HG03196 (cell line): ENCODE measurements at regions not wholly inside any gene's neighbourhood (a gene's known extent, or its start where the extent isn't known, plus 50 kb on each side); places are given as distances from the start of the nearest gene placed in this dataset.
"Not testable (repeated sequence)": the region's sequence is repeated elsewhere in the genome, so short reads cannot be mapped to it uniquely, and the experiment has no call there.

Source experiments
- ATAC-seq: cut with Tn5 transposase; IDR thresholded peaks from one replicate; pipeline ENCODE4 v1.9.1; 2021; ENCODE audit not compliant: unreplicated experiment

DNA sequence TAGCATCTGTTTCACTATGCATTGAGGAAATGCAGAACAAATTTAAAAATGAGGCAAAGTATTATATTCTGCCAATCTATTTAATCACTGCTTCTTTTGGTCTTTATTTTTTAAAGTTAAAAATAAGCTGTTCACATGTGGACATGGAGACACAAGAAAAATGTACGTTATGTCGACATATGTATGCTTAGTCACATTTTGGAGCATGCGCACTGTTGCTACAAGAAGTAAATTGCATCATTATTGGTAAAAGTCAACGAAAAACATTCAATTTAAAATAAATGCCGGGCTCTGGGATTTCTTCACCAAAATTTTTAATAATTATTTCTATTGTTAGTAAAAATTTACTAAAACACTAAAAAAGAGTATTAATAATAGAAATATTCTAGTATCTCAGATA lies 876.3 kb upstream of the CTNND2 start:
- no peak for ATAC-seq

DNA sequence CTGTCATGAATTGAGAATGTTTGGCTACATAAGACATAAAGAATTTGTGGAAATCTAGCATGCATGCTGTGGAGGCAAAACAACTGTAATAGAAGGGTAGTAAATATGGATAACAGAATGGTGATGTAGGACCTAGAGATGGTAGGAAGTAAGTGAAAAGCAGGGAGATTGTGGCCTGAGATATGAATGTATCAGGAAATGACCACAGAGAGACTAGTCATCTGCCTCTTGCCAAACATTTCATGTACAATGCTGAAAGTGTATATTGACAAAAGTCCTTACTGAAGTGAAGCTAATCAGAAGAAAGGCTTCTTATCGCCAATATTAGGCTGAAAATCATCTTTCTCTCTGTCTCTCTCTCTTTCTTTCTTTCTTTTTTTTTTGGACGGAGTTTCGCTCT lies 873.1 kb upstream of the CTNND2 start:
- no peak for ATAC-seq

DNA sequence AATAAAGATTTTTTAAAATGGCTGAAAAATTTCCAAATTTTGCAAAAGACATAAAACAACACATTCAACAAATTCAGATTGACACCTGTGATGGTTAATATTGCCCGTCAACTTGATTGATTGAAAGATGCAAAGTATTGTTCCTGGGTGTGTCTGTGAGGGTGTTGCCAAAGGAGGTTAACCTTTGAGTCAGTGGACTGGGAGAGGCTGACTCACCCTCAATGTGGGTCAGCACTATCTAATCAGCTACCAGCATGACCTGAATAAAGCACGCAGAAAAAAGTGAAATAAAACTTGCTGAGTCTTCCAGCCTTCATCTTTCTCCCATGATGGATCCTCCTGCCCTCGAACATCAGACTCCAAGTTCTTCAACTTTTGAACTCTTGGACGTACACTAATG lies 868.0 kb upstream of the CTNND2 start:
- no peak for ATAC-seq

DNA sequence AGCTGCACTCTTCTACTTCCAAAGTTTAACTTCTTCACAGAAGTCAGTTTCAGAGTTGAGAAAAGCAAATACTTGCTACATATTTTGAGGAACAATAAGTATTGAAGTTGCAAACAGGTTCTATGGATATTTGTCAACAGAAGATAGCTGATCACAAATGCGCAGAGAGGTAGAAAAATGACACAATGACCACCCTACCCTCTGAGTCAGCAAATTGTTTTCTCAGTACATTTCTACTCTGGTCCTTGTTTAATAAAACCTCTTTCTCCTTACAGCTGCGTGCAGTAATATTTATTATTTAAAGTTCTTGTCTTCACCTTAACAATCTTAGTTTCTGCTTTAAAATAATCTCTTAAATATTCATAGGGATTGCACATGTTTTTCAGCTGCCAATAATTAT lies 855.1 kb upstream of the CTNND2 start:
- ATAC-seq, result no peak

DNA sequence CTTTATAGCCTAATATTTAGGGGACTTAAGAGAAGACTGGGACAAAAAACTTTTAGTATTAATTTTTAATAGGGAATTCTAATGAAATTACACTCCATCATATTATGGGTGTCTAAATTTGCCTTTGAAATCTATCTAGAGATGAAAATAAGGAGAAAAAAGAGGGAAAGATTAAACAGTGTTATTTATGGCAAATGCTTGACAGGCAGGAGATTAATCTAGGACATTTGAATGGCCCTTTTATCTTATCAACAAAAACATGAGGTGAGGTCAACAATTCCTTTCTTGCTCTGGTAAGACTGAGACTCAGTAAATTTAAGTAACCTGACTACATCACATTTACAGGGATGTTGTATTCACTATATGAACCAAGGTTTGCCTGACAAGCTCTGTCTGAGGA lies 852.8 kb upstream of the CTNND2 start:
- no peak for ATAC-seq

DNA sequence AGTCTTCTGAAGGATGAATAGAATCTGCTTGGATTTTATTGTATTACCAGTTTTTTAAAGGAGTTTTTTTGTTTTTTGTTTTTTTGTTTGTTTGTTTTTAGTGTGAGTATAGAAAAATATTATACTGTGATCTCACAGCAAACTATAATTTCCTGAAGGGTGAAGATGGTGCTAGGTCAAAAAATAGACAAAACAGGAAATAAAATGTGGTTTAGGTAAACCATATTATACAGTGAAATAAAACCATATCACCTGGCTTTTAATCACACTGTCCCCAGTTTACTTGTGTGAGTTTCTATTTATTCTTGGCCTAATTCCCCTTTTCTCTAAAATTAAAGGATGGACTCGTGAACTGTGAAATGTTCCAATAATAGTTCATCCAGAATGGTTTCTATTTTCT lies 841.3 kb upstream of the CTNND2 start:
- no peak for ATAC-seq

DNA sequence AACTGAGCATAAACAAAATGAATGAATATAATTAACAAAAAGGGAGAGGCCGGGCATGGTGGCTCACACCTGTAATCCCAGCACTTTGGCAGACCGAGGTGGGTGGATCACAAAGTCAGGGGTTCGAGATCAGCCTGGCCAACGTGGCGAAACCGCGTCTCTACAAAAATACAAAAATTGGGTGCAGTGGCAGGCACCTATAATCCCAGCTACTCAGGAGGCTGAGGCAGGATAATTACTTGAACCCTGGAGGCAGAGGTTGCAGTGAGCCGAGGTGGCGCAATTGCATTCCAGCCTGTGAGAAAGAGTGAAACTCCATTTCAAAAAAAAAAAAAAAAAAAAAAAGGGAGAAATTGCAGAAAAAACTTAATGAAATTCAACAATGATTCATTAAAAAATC lies 839.3 kb upstream of the CTNND2 start:
- no peak for ATAC-seq

DNA sequence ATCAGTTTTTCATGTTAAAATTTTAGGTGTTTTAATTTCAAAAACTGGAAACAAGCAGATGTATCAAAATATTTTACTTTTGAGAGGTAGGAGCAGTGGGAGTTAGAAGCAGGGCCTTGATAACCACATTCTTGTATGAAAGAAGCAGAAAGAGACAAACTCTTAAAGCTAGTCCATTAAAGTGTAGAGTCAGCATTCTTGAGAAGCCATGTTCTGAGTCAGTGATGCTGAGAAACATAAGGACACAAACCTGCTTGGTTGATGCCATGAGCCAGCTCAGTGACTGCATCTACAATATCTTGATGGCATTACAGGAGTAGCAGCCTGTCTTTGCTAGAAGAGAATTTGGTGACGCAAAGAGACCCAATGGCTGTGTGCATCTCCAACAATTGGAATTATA lies 826.1 kb upstream of the CTNND2 start:
- ATAC-seq, result no peak

DNA sequence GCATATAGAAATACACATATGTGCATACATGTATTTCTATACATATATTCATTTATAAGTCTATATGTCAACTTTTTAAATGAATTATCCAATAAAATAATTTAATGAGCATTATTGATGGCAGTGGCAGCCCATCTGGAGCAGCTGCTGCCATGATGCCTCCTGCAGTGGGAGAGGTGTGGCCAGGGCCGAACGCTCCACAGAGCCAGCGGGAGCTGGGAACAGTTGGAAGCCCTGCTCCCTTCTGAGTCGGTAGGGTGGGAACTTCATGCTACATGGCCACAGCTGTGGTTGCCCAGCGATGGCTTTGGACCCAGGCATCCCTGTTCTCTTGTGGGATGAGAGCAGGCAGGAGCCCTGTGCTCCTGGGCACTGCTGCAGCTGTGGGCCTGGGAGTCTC lies 812.4 kb upstream of the CTNND2 start:
- ATAC-seq, result no peak

DNA sequence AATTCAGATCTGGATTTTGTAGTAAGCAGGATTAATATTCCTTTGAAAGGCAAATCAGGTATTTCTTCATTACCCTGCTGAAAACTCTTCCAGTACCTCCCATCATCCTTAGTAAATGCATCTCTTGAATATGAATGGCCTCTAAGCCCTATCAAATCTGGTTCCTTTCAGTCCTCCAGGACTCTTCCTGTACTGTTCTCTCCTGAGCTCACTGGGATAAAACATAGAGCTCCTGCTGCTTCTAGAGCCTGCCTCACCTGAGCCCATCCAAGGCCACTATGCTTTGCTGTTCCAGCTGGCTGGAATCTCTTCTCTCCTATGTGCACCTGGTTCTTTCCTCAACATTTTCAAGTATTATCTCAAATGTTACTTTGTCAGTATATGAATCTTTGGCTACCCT lies 803.3 kb upstream of the CTNND2 start:
- no peak for ATAC-seq

DNA sequence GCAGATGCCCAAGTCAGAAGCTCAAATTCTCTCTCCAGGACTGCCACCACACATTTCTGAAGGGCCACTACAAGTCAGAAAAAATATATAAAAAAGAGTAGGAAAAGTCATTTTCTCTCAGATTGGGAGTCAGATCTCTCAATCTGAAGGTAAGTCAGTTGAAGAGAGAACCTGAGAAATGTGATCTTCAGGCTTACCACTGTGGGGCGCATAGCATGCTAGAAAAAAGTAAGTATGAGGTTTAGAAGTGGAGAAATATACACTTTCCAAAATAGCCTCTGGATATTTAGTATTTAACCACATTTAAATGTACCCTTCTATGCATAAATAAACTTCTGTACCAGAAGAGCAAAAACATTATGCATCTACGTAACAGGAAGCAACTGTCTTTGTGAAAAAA lies 800.7 kb upstream of the CTNND2 start:
- no peak for ATAC-seq

DNA sequence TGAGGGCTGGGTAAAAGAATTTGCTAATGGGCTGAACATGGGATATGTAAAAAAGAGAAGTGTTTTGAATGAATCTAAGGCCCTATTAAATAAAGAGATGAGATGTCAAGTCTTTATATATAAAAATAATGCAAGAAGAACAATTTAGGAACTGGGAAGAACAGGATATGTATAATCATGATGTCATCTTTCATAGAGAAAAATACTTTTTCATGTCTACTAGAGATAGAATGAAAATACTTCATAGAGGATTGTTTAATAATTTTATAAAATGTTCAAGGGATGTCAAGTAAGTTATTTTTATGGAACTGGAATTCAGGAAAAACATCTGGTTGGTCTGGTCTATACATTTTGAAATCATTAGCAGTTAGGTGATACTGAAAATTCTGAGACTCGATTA lies 799.0 kb upstream of the CTNND2 start:
- no peak for ATAC-seq

DNA sequence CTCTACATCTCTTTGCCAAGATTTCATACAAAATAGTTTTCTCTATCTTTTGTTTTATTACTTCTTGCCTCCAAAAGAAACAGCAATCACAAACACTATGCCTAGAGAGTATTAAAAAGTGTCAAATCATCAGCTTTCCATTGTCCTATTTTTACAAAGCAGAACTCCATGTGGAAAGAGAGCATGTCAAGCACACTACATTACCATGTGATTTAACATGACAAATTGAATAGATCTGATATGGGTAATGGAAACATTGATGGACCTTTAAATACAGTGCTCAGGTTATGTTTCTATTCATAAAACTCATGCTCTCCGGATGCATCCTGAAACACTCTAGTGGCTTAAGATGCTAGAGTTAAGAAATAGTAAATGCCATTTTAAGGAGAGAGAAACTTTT lies 791.4 kb upstream of the CTNND2 start:
- ATAC-seq, result no peak

DNA sequence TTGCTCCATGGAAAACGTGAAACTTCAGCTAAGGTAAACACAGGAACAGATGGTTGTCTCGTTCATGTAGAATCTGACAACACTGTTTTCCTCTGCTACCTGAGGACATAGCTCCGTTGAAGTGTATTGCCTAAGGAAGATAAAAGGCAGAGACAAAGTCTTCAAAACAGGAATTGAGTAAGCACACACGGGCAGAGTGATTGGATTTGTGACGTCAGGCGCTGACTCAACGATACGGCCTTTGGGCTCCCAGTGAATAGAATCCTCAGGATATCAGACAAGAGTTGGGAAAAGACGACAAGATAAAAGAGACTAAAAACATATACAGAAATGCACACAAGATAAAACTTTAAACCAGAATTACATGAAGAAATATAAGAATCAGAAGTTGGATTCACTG lies 787.1 kb upstream of the CTNND2 start:
- ATAC-seq, result no peak

DNA sequence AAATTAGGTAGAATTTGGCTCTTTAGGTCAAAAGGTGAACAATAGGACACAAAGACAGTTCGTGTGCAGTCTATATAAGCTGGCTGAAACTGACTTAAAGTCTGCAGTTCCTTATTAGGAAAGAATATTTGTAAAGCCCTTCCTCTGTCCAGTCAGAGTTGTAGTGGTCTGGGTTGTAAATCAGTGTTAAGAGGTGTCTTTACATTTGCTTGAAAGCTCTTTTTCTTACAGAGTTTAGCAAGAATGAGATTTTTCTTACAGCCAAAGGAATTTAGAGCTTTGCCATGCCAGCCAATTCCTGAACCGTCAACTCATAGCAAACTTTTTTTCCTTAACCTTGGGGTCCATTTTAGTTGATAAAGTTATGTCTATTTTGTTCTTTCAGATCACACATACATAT lies 786.1 kb upstream of the CTNND2 start:
- ATAC-seq, result no peak

DNA sequence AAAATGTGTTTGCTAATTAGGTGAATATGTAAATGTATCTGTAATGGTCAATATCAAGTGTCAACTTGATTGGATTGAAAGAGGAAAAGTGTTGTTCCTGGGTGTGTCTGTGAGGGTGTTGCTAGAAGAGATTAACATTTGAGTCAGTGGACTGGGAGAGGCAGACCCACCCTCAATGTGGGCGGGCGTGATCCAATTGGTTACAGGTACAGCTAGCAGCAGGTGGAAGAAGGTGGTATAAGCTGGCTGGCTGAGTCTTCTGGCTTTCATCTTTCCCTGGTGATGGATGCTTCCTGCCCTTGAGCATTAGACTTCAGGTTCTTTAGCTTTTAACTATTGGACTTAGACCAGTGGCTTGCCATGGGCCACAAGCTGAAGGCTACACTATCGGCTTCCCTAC lies 779.0 kb upstream of the CTNND2 start:
- no peak for ATAC-seq

DNA sequence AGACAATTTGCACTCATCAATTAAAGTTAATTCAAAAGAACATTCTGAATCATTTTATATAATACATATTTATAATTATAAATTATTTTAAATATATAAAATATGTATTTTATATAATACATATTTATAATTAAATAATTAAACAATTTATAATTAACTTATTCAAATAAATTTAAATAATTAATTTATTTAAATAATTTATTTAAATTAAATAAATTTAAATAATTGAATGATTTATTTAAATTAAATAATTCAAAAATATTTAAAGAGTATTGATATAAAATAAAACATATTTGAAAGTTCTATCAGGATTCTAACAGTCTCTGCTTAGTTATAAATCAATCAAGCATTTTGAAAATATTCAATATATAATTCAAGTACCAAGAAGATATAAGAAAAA lies 775.5 kb upstream of the CTNND2 start:
- ATAC-seq, result no peak

DNA sequence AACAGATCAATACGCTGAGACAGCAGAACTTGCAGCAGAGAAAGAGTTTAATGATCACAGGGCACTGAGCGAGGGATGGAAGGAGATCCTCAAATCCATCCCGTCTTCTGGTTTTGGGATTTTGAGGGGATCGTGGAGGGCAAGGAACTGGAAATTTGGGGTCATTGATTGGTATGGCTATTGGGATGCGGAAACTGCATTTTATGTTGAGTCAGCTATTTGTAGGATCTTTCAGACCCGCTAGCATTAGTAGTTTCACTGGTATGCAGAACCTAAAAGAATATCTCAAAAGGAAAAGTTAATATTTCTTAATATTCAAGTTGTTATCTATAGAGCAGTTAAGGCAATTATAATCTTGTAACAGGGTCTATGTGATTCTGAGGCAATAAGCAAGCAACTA lies 771.7 kb upstream of the CTNND2 start:
- no peak for ATAC-seq

DNA sequence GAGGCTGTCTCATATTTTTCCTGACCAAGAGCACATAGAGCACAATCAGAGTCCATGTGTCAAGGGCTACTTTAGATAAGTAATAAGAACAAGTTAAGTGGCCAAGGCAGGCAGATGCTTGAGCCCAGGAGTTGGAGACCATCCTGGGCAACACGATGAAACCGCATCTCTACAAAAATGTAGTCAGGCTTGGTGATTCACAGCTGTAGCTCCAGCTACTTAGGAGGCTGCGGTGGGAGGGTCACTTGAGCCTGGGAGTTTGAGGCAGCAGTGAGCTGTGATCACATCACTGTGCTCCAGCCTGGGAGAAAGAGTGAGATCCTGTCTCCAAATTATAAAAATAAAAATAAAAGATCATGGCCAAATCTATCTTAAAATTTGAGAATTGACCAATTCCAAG lies 767.9 kb upstream of the CTNND2 start:
- ATAC-seq, result no peak

DNA sequence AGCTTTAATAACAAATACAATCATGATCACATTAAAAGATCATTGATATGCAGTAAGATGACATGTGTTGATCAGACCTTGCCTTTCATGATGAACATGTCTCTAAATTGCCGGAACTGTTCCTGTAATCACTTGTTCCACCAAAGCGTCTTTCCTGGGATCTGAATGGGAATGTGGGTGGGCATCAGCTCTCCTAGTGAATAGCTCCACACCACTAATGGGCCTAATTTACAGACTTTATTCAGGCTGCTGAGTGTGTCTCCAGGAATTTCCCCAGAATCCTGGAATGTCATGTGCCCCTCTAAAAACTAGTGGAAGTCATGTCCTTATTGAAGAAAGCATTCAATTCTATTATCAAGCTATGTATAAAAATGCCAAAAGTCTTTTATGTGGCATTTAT lies 765.1 kb upstream of the CTNND2 start:
- no peak for ATAC-seq

DNA sequence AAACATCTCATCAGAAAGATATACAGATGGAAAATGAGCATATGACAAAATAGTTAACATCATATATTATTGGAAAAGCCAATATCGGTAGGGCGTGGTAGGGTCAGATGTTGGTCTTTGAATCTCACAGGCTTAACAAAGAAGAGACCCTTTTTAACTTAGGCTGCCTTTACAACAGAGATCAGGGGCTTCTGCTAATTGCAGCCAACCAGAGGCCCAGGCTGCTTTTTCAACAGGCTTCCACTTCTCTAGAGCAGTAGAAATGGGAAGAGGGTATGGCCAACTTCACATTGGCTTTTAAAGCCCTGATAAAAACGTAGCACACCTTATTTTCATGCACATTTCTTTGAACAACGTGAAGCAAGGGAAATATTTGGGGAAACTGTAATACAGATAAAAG lies 764.3 kb upstream of the CTNND2 start:
- ATAC-seq, result no peak

DNA sequence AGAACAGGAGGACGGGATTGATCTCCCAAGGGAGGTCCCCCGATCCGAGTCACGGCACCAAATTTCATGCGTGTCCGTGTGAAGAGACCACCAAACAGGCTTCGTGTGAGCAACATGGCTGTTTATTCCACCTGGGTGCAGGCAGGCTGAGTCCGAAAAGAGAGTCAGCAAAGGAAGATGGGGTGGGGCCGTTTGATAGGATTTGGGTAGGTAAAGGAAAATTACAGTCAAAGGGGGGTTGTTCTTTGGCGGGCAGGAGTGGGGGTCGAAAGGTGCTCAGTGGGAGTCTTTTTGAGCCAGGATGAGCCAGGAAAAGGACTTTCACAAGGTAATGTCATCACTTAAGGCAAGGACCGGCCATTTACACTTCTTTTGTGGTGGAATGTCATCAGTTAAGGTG lies 763.6 kb upstream of the CTNND2 start:
- not testable (repeated sequence) for ATAC-seq

DNA sequence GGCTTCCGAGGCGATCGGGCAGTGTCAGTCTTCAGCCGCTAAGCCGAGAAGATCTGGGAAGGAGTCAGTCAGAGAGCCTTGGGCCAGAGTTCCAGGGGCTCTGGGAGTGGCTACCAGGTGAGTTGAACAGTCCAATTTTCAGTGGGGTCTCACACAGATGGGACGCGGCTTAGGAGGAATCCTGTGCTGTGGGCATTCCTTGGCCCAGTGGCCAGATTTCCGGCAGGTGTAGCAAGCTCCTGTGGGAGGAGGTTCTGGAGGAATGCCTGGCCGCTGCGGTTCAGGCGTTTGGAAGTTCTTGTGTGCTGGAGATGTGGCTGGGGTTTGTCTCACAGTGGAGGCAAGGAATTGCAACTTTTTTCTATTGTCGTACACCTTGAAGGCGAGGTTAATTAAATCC lies 761.5 kb upstream of the CTNND2 start:
- ATAC-seq, result not testable (repeated sequence)
